Activated T-cell treated with anti-CD3 and anti-CD28 coated beads for 1 hour (primary cell): ENCODE measurements at regions not wholly inside any gene's neighbourhood (a gene's known extent, or its start where the extent isn't known, plus 50 kb on each side); places are given as distances from the start of the nearest gene placed in this dataset.
"Not testable (repeated sequence)": the region's sequence is repeated elsewhere in the genome, so short reads cannot be mapped to it uniquely, and the experiment has no call there.

ENCODE experiments used
- DNase-seq: peaks from one replicate; pipeline ENCODE4 v3.0.0-alpha.2; 2020; ENCODE audit warnings: low read depth

- no peak for DNase-seq
Observed at GRCh38 chr11:134866981-134867675, 455.1 kb upstream of the B3GAT1 start.

GRCh38 chr11:134866215-134866614 is 454.2 kb upstream of the B3GAT1 start:
- DNase-seq, result no peak

GRCh38 chr11:134864968-134865305 is 452.9 kb upstream of the B3GAT1 start:
- no peak for DNase-seq

GRCh38 chr11:134864233-134864967 is 452.4 kb upstream of the B3GAT1 start:
- no peak for DNase-seq

DNA sequence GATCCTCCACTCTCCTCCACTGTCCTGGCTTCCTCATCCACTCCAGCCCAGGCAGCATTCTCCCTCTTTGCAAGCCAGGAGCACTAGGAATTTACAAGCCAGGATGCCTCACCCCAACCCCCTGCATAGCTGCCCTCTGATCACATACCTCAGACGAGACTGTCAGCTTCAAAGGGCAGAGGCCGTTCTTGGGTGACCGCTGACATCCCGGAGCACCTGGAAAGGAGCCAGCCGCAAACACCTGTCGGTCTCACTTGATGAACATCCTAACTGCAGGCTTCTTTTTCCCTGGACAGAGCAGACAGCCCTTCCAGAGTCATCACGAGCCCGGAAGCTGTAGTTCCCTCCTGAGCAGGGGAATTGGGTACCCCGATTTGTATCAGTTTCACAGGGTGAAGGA is 451.3 kb upstream of the B3GAT1 start:
- DNase-seq, result no peak

DNA sequence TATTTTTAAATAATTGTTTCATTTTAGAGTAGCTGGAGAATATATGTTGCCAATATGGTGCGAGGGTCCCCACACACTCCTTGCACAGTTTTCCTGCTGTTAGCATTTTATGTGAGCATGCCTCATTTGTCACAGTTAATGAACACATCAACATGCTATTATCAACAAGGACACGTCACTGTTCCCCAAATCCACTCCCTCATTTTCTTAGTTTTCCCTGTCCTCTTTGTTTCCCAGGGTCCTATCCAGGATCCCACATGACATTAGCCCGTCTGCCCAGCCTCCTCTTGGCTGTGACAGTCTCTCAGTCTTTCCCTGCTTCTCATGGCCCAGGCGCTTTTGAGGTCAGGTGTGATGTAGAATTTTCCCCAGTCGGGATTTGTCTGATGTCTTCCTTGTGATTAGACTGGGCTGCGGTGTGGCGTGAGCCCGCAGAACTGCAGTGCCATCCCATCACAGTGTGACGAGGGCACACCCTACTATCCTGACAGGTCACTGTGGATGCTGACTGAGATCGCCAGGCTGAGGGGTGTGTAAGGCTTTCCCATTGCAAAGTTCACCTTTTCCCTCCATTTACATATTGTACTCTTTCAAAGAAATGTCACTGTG is 450.6 kb upstream of the B3GAT1 start:
- DNase-seq, result no peak

DNA sequence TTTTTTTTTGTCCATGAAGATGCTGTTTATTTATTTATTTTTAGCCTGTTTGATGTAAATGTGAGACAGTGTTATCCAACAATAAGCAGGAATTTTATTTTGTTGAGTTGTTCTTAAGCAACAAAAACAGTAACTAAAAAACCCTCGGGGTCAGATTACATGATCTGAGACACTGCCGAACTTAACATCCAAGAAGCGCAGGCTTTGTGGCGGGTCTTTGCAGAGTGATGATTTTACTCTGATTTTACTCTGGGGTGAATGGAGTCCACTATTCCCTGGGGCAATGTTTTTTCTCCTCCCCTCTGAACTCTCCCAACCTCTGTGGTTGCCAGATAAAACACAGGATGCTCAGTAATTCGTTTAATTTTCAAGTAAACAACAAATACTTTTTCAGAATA is 450.1 kb upstream of the B3GAT1 start:
- DNase-seq, result no peak

DNA sequence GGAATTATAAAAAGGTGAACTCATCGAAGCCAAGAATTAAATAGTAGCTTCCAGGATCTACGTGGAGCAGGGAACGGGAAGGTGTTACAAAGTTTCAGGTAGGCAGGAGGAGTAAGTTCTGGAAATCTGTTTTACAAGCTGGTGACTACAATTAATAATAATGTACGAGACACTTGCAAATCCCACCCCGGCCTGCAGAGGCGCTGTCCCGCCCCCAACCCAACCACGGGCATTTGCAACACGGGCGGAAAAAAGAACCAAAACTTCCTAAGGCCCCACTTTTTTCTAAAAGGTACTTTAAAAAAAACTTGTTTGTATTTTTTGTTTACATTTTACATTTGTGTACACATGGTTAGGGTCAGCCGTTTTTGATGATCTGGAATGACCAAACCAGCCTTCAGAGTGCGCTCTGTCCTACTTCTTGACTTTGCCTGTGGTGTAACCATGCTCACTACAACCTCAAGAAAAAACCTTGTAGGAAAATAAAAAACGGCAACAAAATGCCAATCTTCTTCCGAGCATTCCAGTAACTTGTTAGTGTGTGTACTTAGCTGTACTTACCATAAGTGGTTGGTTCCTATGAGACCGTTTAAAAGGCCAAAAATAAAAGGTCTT is 449.6 kb upstream of the B3GAT1 start:
- no peak for DNase-seq

GRCh38 chr11:134858783-134859480 is 446.9 kb upstream of the B3GAT1 start:
- no peak for DNase-seq

- no peak for DNase-seq
Observed at GRCh38 chr11:134857035-134857434, 445.0 kb upstream of the B3GAT1 start.

GRCh38 chr11:134856056-134856971 is 444.3 kb upstream of the B3GAT1 start:
- no peak for DNase-seq

DNA sequence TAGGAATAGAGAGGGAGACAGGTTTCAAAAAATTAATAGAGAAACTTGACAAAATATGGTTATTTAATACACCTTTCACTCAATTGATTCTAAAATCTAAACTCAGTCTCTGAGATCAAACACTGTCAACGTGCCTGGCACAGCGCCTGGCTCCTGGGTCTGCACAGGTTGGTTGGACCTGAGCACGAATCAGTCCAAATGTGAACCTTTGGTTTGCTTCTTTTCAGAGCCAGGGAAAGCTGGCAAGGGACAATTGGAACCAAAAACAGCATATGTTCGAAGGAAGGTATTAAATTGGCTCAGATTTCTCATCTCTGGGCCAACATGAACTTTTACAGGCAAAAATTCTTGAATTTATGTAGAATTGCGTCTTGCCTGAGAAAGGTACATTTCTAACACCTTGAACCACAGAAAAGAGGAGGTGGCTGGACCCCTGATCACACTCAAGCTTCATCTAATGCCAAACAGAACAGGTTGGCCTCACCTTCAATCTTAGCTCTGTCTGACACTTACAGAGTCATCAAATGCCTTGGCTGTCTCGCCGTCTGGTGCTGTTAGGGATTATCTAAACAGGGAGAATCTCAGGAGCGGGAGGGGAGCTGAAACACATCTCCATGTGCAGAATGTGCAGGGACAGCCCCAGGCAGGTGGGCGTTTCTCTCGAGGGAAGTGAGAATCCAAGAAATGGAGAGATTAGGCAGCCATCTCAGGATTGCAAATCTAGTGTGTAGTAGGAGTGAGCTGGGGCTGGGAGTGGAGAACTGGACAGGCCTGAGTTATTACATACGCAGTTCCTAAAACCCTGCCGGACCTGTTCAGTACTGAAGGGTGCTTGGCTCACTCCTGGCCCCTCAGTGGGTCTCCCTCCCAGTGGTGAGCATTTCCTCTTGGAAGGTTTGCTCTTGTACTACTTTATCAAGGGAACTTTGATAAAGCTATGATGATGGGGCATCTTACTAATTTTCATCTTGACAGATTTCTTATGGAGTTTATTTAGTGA is 442.2 kb upstream of the B3GAT1 start:
- DNase-seq, result no peak

GRCh38 chr11:134851503-134852224 is 439.6 kb upstream of the B3GAT1 start:
- not testable (repeated sequence) for DNase-seq

DNA sequence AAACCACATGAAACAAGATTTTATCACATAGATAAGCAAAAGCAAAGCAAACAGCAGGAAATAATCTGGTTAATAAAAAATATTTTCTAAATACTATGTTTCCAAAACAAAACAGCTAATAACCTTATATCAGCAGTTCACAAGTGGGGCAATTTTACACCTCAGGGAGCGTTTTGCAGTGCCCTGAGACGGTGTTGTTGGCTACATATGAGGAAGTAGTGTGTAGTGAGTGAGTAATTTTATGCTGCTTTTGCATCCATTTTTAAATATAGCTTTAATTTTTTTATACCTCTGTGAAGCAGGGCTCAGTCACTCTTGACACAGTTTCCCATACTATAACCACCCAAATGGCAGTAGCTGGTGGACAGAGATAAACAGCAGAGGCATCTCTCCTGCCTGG is 438.5 kb upstream of the B3GAT1 start:
- DNase-seq, result no peak

- DNase-seq, result no peak
Observed at GRCh38 chr11:134849833-134850232, 437.8 kb upstream of the B3GAT1 start.

GRCh38 chr11:134847083-134847715 is 435.2 kb upstream of the B3GAT1 start:
- no peak for DNase-seq

DNA sequence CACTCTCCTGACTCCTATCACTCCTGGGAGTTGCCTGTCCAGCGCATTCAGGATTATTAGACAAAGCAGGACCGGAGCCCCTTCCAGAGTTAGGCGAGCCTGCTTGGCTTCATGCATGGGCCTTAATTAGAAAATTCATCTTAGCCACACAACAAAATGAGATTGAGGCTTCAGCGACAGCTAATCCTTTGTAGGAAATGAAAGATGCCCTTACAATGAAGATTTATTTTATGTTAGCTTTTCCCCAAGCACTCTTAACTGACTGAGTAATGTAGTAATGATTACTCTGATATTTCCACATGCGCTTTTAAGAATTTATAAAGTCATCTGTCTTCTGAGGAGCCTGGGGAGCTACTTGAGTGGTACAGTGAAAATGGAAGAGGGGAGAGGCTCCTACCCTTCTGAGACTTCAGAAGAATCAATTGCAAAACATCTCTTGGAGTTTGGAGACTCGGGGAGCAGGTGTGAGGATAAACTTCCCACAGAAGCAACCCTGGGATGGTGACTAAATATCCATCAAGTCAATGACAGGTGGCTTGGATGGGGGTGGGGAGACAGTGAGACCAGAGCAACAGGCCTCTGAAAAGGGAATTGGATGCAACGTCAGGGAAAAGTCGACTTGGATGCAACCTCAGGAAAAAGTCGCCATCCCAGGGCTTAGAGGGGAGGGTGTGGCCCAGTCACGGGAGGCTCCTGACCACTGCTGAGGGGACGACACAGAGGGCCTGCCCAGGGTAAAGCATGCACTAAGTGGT is 434.5 kb upstream of the B3GAT1 start:
- DNase-seq, result no peak
